GM23338 (cell line): ENCODE measurements at regions not wholly inside any gene's neighbourhood (a gene's known extent, or its start where the extent isn't known, plus 50 kb on each side); places are given as distances from the start of the nearest gene placed in this dataset.

ENCODE experiments used
- ATAC-seq: fragments of 200-7000 bp; cut with Tn5 transposase; 3 replicates; pipeline ENCODE4 v1.9.1; 2020
- DNase-seq: peaks from one replicate; pipeline ENCODE4 v3.0.0-alpha.2; 2015; ENCODE audit warnings: low spot score
- H2AFZ ChIP-seq: fragments of 200-600 bp; sonication (generic); 2 replicates; pipeline ENCODE4 v1.8.0; 2016; ENCODE audit warnings: antibody characterized with exemption, mild to moderate bottlenecking, moderate library complexity
- H3F3A ChIP-seq: fragments of 200-600 bp; sonication (generic); replicated peaks from 2 replicates; pipeline ENCODE4 v1.8.0; 2017; ENCODE audit warnings: antibody characterized with exemption, mixed run types, low read depth
- H3K27ac ChIP-seq: fragments of 200-600 bp; sonication (generic); 2 replicates; pipeline ENCODE4 v1.6.1; 2016; ENCODE audit warnings: low read depth
- H3K27me3 ChIP-seq: fragments of 200-600 bp; sonication (generic); 2 replicates; pipeline ENCODE4 v1.8.0; 2016; ENCODE audit warnings: mild to moderate bottlenecking, mixed run types, moderate library complexity; ENCODE audit not compliant: insufficient read depth
- H3K36me3 ChIP-seq: fragments of 200-600 bp; sonication (generic); 2 replicates; pipeline ENCODE4 v1.8.0; 2016; ENCODE audit warnings: mild to moderate bottlenecking; ENCODE audit not compliant: insufficient read depth
- H3K4me1 ChIP-seq: fragments of 200-600 bp; sonication (generic); 2 replicates; pipeline ENCODE4 v1.8.0; 2016; ENCODE audit warnings: mild to moderate bottlenecking, moderate library complexity; ENCODE audit not compliant: insufficient read depth
- H3K4me2 ChIP-seq: fragments of 200-600 bp; sonication (generic); 2 replicates; pipeline ENCODE4 v1.7.1; 2017; ENCODE audit warnings: mixed run types
- H3K4me3 ChIP-seq: fragments of 200-600 bp; sonication (generic); 2 replicates; pipeline ENCODE4 v1.6.1; 2016; ENCODE audit warnings: mixed run types
- H3K79me2 ChIP-seq: fragments of 200-600 bp; sonication (generic); replicated peaks from 2 replicates; pipeline ENCODE4 v1.8.0; 2017; ENCODE audit warnings: mild to moderate bottlenecking; ENCODE audit not compliant: insufficient read depth
- H3K9me2 ChIP-seq: fragments of 200-600 bp; sonication (generic); 2 replicates; pipeline ENCODE4 v1.8.0; 2017; ENCODE audit not compliant: insufficient read depth
- H4K20me1 ChIP-seq: fragments of 200-600 bp; sonication (generic); replicated peaks from 2 replicates; pipeline ENCODE4 v1.8.0; 2017; ENCODE audit warnings: mild to moderate bottlenecking; ENCODE audit not compliant: insufficient read depth
- H3K27ac Mint-ChIP-seq: 2 replicates; pipeline ENCODE4 v1.8.0; 2020; ENCODE audit warnings: inconsistent platforms, mild to moderate bottlenecking, moderate library complexity, mixed read lengths
- H3K27me3 Mint-ChIP-seq: 3 replicates; pipeline ENCODE4 v1.8.0; 2022; ENCODE audit warnings: low read depth, mild to moderate bottlenecking, moderate library complexity, mixed read lengths, inconsistent platforms; ENCODE audit not compliant: insufficient read depth, poor library complexity
- H3K36me3 Mint-ChIP-seq: 3 replicates; pipeline ENCODE4 v1.8.0; 2021; ENCODE audit warnings: low read depth, mild to moderate bottlenecking, inconsistent platforms, moderate library complexity, mixed read lengths
- H3K4me1 Mint-ChIP-seq: 3 replicates; pipeline ENCODE4 v1.8.0; 2020; ENCODE audit warnings: mild to moderate bottlenecking, inconsistent platforms, mixed read lengths
- H3K4me3 Mint-ChIP-seq: 3 replicates; pipeline ENCODE4 v1.8.0; 2021; ENCODE audit warnings: moderate library complexity, mild to moderate bottlenecking, inconsistent platforms, mixed read lengths
- H3K9me3 Mint-ChIP-seq: 3 replicates; pipeline ENCODE4 v1.8.0; 2020; ENCODE audit warnings: moderate library complexity, mild to moderate bottlenecking, inconsistent platforms, mixed read lengths
- CREB1 ChIP-seq: fragments of 250-450 bp; sonication (Bioruptor Pico); IDR thresholded peaks from 2 replicates; pipeline ENCODE4 v1.5.0; 2020; ENCODE audit warnings: low read depth, mild to moderate bottlenecking, moderate library complexity
- EZH2 ChIP-seq: fragments of 200-600 bp; sonication (generic); IDR thresholded peaks from one replicate; pipeline ENCODE4 v1.8.0; 2017; ENCODE audit warnings: antibody characterized with exemption, mild to moderate bottlenecking, low read depth; ENCODE audit not compliant: unreplicated experiment
- EZH2phosphoT487 ChIP-seq: fragments of 200-600 bp; sonication (generic); IDR thresholded peaks from one replicate; pipeline ENCODE4 v1.8.1; 2018; ENCODE audit warnings: antibody characterized with exemption; ENCODE audit not compliant: unreplicated experiment
- JUNB ChIP-seq: IDR thresholded peaks from one replicate; pipeline ENCODE4 v1.6.1; 2016; ENCODE audit warnings: antibody characterized with exemption; ENCODE audit not compliant: unreplicated experiment
- NANOG ChIP-seq: IDR thresholded peaks from 2 replicates; pipeline ENCODE4 v1.6.1; 2016; ENCODE audit warnings: antibody characterized with exemption, borderline replicate concordance
- POLR2AphosphoS5 ChIP-seq: IDR thresholded peaks from 2 replicates; pipeline ENCODE4 v1.6.1; 2016; ENCODE audit warnings: antibody characterized with exemption, low read depth
- STAT1 ChIP-seq: IDR thresholded peaks from one replicate; pipeline ENCODE4 v1.6.1; 2016; ENCODE audit warnings: antibody characterized with exemption; ENCODE audit not compliant: unreplicated experiment
- ZNF114 ChIP-seq: fragments of 250-450 bp; sonication (Bioruptor Pico); IDR thresholded peaks from 2 replicates; pipeline ENCODE4 v1.5.0; 2020; ENCODE audit warnings: mild to moderate bottlenecking, moderate library complexity
- ZNF331 ChIP-seq: fragments of 250-450 bp; sonication (Bioruptor Pico); IDR thresholded peaks from 2 replicates; pipeline ENCODE4 v1.5.0; 2020; ENCODE audit warnings: low read depth, mild to moderate bottlenecking, moderate library complexity
- TF ChIP-seq, protein P1 (sequence below): IDR thresholded peaks from 2 replicates; pipeline ENCODE4 v1.6.1; 2016; ENCODE audit warnings: antibody characterized with exemption
- TF ChIP-seq, protein P2 (sequence below): fragments of 250-450 bp; sonication (Bioruptor Pico); IDR thresholded peaks from 2 replicates; pipeline ENCODE4 v1.5.0; 2020; ENCODE audit warnings: mild to moderate bottlenecking, moderate library complexity
- TF ChIP-seq, protein P3 (sequence below): IDR thresholded peaks from one replicate; pipeline ENCODE4 v1.6.1; 2018; ENCODE audit warnings: antibody characterized with exemption; ENCODE audit not compliant: unreplicated experiment

DNA sequence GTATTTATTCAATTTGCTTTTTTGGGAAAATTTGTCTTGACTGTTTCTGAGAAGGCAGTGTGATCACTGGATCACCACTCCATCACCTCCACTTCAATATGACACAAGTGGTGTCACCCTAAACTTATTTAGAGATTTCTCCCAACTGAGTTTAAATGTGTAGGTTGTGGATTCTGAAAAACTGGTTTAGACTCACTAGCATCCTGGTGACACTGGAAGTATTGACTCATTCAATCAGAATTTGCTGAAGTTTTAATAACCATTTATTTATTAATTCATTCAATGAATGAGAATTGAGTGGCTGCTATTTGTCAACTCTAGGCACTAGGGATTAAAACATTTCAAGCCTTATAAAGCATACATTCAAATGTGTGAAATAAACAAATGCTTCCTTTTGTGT is 819.1 kb upstream of the EPHA5 start:
- no peaks in the 10 kb centered on the region for H3K9me3 Mint-ChIP-seq
- Histone ChIP-seq H3K4me3 (no peak overlapping the region), H4K20me1 (no peaks in the 10 kb centered on the region), H3K27ac (no peak overlapping the region), H3K27me3 (no peaks in the 10 kb centered on the region), H3K9me2 (no peaks in the 10 kb centered on the region), H2AFZ (no peak overlapping the region), H3F3A (no peaks in the 10 kb centered on the region), H3K79me2 (no peaks in the 10 kb centered on the region), H3K4me2 (no peak overlapping the region), H3K4me1 (no peaks in the 10 kb centered on the region), H3K36me3 (no peaks in the 10 kb centered on the region)
- no peak overlapping the region for H3K4me3 Mint-ChIP-seq
- H3K27me3 Mint-ChIP-seq = no peaks in the 10 kb centered on the region
- no peak overlapping the region for H3K27ac Mint-ChIP-seq
- DNase-seq (no peak), ATAC-seq (no peak)
- H3K36me3 Mint-ChIP-seq = no peaks in the 10 kb centered on the region
- no peaks in the 10 kb centered on the region; the same call in 2 of the 3 replicates for H3K4me1 Mint-ChIP-seq
- TF ChIP-seq POLR2AphosphoS5 (no peak), JUNB (no peak), ZNF114 (no peak), EZH2phosphoT487 (no peak)

DNA sequence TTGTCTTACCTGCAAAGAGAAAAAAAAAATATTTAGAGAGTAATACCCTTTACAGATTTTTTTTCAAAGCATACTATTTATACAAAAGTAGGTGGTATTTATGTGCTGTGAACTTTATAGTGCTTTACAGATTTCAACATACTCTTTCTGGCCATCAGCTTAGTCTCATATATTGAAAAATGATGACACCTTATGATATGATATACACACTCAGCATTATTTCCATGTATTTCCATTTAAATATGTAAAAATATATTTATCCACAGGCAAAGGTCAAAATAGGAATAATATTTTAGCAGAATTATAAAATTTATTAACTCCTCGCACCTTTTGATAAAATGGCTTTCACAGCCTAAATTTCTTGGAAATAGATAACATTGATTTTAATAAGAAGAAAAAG is 815.8 kb upstream of the EPHA5 start:
- Mint-ChIP-seq H3K27ac (no peak overlapping the region), H3K4me3 (no peak overlapping the region), H3K27me3 (no peaks in the 10 kb centered on the region), H3K36me3 (no peaks in the 10 kb centered on the region), H3K4me1 (no peaks in the 10 kb centered on the region; the same call in 2 of the 3 replicates), H3K9me3 (no peaks in the 10 kb centered on the region)
- Histone ChIP-seq H2AFZ (no peak overlapping the region), H3K27me3 (no peaks in the 10 kb centered on the region), H3K27ac (no peak overlapping the region), H3K36me3 (no peaks in the 10 kb centered on the region), H3F3A (no peaks in the 10 kb centered on the region), H3K4me1 (no peaks in the 10 kb centered on the region), H4K20me1 (no peaks in the 10 kb centered on the region), H3K79me2 (no peaks in the 10 kb centered on the region), H3K9me2 (no peaks in the 10 kb centered on the region), H3K4me2 (no peak overlapping the region), H3K4me3 (no peak overlapping the region)
- DNase-seq = no peak
- no peak for ATAC-seq
- TF ChIP-seq, protein P1, sequence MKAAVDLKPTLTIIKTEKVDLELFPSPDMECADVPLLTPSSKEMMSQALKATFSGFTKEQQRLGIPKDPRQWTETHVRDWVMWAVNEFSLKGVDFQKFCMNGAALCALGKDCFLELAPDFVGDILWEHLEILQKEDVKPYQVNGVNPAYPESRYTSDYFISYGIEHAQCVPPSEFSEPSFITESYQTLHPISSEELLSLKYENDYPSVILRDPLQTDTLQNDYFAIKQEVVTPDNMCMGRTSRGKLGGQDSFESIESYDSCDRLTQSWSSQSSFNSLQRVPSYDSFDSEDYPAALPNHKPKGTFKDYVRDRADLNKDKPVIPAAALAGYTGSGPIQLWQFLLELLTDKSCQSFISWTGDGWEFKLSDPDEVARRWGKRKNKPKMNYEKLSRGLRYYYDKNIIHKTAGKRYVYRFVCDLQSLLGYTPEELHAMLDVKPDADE = no peak
- TF ChIP-seq JUNB (no peak), ZNF331 (CRISPR knock-in tag) (no peak), ZNF114 (no peak), CREB1 (CRISPR knock-in tag) (no peak), STAT1 (no peak), EZH2phosphoT487 (no peak), NANOG (no peak), POLR2AphosphoS5 (no peak), EZH2 (no peak)
- TF ChIP-seq, protein P2, sequence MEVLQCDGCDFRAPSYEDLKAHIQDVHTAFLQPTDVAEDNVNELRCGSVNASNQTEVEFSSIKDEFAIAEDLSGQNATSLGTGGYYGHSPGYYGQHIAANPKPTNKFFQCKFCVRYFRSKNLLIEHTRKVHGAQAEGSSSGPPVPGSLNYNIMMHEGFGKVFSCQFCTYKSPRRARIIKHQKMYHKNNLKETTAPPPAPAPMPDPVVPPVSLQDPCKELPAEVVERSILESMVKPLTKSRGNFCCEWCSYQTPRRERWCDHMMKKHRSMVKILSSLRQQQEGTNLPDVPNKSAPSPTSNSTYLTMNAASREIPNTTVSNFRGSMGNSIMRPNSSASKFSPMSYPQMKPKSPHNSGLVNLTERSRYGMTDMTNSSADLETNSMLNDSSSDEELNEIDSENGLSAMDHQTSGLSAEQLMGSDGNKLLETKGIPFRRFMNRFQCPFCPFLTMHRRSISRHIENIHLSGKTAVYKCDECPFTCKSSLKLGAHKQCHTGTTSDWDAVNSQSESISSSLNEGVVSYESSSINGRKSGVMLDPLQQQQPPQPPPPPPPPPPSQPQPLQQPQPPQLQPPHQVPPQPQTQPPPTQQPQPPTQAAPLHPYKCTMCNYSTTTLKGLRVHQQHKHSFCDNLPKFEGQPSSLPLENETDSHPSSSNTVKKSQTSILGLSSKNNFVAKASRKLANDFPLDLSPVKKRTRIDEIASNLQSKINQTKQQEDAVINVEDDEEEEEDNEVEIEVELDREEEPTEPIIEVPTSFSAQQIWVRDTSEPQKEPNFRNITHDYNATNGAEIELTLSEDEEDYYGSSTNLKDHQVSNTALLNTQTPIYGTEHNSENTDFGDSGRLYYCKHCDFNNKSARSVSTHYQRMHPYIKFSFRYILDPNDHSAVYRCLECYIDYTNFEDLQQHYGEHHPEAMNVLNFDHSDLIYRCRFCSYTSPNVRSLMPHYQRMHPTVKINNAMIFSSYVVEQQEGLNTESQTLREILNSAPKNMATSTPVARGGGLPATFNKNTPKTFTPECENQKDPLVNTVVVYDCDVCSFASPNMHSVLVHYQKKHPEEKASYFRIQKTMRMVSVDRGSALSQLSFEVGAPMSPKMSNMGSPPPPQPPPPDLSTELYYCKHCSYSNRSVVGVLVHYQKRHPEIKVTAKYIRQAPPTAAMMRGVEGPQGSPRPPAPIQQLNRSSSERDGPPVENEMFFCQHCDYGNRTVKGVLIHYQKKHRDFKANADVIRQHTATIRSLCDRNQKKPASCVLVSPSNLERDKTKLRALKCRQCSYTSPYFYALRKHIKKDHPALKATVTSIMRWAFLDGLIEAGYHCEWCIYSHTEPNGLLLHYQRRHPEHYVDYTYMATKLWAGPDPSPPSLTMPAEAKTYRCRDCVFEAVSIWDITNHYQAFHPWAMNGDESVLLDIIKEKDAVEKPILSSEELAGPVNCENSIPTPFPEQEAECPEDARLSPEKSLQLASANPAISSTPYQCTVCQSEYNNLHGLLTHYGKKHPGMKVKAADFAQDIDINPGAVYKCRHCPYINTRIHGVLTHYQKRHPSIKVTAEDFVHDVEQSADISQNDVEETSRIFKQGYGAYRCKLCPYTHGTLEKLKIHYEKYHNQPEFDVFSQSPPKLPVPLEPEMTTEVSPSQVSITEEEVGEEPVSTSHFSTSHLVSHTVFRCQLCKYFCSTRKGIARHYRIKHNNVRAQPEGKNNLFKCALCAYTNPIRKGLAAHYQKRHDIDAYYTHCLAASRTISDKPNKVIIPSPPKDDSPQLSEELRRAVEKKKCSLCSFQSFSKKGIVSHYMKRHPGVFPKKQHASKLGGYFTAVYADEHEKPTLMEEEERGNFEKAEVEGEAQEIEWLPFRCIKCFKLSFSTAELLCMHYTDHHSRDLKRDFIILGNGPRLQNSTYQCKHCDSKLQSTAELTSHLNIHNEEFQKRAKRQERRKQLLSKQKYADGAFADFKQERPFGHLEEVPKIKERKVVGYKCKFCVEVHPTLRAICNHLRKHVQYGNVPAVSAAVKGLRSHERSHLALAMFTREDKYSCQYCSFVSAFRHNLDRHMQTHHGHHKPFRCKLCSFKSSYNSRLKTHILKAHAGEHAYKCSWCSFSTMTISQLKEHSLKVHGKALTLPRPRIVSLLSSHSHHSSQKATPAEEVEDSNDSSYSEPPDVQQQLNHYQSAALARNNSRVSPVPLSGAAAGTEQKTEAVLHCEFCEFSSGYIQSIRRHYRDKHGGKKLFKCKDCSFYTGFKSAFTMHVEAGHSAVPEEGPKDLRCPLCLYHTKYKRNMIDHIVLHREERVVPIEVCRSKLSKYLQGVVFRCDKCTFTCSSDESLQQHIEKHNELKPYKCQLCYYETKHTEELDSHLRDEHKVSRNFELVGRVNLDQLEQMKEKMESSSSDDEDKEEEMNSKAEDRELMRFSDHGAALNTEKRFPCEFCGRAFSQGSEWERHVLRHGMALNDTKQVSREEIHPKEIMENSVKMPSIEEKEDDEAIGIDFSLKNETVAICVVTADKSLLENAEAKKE (CRISPR knock-in tag) = no peak
- TF ChIP-seq, protein P3, sequence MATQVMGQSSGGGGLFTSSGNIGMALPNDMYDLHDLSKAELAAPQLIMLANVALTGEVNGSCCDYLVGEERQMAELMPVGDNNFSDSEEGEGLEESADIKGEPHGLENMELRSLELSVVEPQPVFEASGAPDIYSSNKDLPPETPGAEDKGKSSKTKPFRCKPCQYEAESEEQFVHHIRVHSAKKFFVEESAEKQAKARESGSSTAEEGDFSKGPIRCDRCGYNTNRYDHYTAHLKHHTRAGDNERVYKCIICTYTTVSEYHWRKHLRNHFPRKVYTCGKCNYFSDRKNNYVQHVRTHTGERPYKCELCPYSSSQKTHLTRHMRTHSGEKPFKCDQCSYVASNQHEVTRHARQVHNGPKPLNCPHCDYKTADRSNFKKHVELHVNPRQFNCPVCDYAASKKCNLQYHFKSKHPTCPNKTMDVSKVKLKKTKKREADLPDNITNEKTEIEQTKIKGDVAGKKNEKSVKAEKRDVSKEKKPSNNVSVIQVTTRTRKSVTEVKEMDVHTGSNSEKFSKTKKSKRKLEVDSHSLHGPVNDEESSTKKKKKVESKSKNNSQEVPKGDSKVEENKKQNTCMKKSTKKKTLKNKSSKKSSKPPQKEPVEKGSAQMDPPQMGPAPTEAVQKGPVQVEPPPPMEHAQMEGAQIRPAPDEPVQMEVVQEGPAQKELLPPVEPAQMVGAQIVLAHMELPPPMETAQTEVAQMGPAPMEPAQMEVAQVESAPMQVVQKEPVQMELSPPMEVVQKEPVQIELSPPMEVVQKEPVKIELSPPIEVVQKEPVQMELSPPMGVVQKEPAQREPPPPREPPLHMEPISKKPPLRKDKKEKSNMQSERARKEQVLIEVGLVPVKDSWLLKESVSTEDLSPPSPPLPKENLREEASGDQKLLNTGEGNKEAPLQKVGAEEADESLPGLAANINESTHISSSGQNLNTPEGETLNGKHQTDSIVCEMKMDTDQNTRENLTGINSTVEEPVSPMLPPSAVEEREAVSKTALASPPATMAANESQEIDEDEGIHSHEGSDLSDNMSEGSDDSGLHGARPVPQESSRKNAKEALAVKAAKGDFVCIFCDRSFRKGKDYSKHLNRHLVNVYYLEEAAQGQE = no peak
